GM21529 (cell line): ENCODE measurements at regions not wholly inside any gene's neighbourhood (a gene's known extent, or its start where the extent isn't known, plus 50 kb on each side); places are given as distances from the start of the nearest gene placed in this dataset.
A peak's percentile ranks its signal among the peaks of the same experiment; 100 is the strongest.
"Not testable (repeated sequence)": the region's sequence is repeated elsewhere in the genome, so short reads cannot be mapped to it uniquely, and the experiment has no call there.

ENCODE experiments used
- ATAC-seq: cut with Tn5 transposase; IDR thresholded peaks from one replicate; pipeline ENCODE4 v1.9.1; 2021; ENCODE audit not compliant: unreplicated experiment

- ATAC-seq, result no peak
Measured at GRCh38 chr1:170369417-170369816, 162.5 kb upstream of the GORAB start.

- no peak for ATAC-seq
Measured at GRCh38 chr1:170370087-170370486, 161.9 kb upstream of the GORAB start.

GRCh38 chr1:170375082-170375723, 156.8 kb upstream of the GORAB start:
- ATAC-seq, result no peak

- ATAC-seq, result no peak
Measured at GRCh38 chr1:170376801-170377385, 155.1 kb upstream of the GORAB start.

- ATAC-seq, result peak; percentile 47
Measured at GRCh38 chr1:170377440-170377839, 154.5 kb upstream of the GORAB start.

- ATAC-seq, result no peak
Measured at GRCh38 chr1:170377896-170378634, 153.9 kb upstream of the GORAB start.

GRCh38 chr1:170385750-170386149, 146.2 kb upstream of the GORAB start:
- ATAC-seq, result no peak

GRCh38 chr1:170388489-170388888, 143.5 kb upstream of the GORAB start:
- ATAC-seq, result no peak

- ATAC-seq, result no peak
Measured at GRCh38 chr1:170395149-170395548, 136.8 kb upstream of the GORAB start.

- ATAC-seq, result no peak
Measured at GRCh38 chr1:170397061-170397460, 134.9 kb upstream of the GORAB start.

GRCh38 chr1:170402476-170403311, 129.3 kb upstream of the GORAB start:
- no peak for ATAC-seq

- ATAC-seq, result no peak
Measured at GRCh38 chr1:170407138-170407537, 124.8 kb upstream of the GORAB start.

GRCh38 chr1:170407581-170407980, 124.4 kb upstream of the GORAB start:
- no peak for ATAC-seq

- ATAC-seq, result no peak
Measured at GRCh38 chr1:170410401-170411166, 121.4 kb upstream of the GORAB start.

GRCh38 chr1:170414989-170415709, 116.8 kb upstream of the GORAB start:
- no peak for ATAC-seq

- ATAC-seq, result no peak
Measured at GRCh38 chr1:170415710-170416372, 116.1 kb upstream of the GORAB start.

- no peak for ATAC-seq
Measured at GRCh38 chr1:170424346-170424745, 107.6 kb upstream of the GORAB start.

GRCh38 chr1:170426596-170426995, 105.4 kb upstream of the GORAB start:
- ATAC-seq, result no peak

- not testable (repeated sequence) for ATAC-seq
Measured at GRCh38 chr1:170427002-170427401, 105.0 kb upstream of the GORAB start.
